Caco-2 (cell line): ENCODE measurements at regions not wholly inside any gene's neighbourhood (a gene's known extent, or its start where the extent isn't known, plus 50 kb on each side); places are given as distances from the start of the nearest gene placed in this dataset.

ENCODE experiments used
- BruUV-seq: library from RNA; stranded (reverse); fragments of 400-500 nt; replicated peaks from 2 replicates; lab custom pipeline; 2021; lab: Mats Ljungman, UMichigan
- CTCF ChIA-PET: fragments of 300-600 bp; sonication (Branson Sonifier 250); formaldehyde crosslinking; loops from one replicate; lab custom pipeline; 2022; ENCODE audit warnings: antibody characterized with exemption; lab: Charles Lee
- POLR2A ChIA-PET: fragments of 300-600 bp; sonication (Branson Sonifier 250); formaldehyde crosslinking; loops from one replicate; lab custom pipeline; 2022; ENCODE audit warnings: antibody characterized with exemption; lab: Charles Lee
- DNase-seq, 2 experiments: peaks; one replicate each; pipeline versions ENCODE4 v3.0.0 to v3.0.0-alpha.2; 2020 to 2022
- H3K27me3 ChIP-seq: replicated peaks from 2 replicates; pipeline ENCODE4 v1.6.0; 2011; ENCODE audit warnings: low read length; ENCODE audit not compliant: control insufficient read depth, insufficient read depth
- H3K36me3 ChIP-seq: 2 replicates; pipeline ENCODE4 v1.5.1; 2011; ENCODE audit warnings: low read length; ENCODE audit not compliant: control insufficient read depth, insufficient read depth
- H3K4me1 ChIP-seq: fragments of 250-450 bp; sonication (Bioruptor Pico); 2 replicates; pipeline ENCODE4 v1.5.1; 2020; ENCODE audit warnings: mild to moderate bottlenecking
- H3K4me3 ChIP-seq: 2 replicates; pipeline ENCODE4 v1.5.1; 2011; ENCODE audit warnings: low read depth, mild to moderate bottlenecking, control low read depth, low read length
- H3K9me3 ChIP-seq: fragments of 250-450 bp; sonication (Bioruptor Pico); 2 replicates; pipeline ENCODE4 v1.5.1; 2020; ENCODE audit warnings: mild to moderate bottlenecking, moderate library complexity
- H3K27ac Mint-ChIP-seq: one replicate; pipeline ENCODE4 v1.8.0; 2022; ENCODE audit warnings: mixed read lengths; ENCODE audit not compliant: unreplicated experiment
- H3K27me3 Mint-ChIP-seq: one replicate; pipeline ENCODE4 v1.8.0; 2022; ENCODE audit warnings: mixed read lengths; ENCODE audit not compliant: insufficient read depth, unreplicated experiment
- H3K36me3 Mint-ChIP-seq: one replicate; pipeline ENCODE4 v1.8.0; 2022; ENCODE audit warnings: mild to moderate bottlenecking, mixed read lengths; ENCODE audit not compliant: insufficient read depth, unreplicated experiment
- H3K4me1 Mint-ChIP-seq: one replicate; pipeline ENCODE4 v1.8.0; 2022; ENCODE audit warnings: low read depth, mixed read lengths; ENCODE audit not compliant: unreplicated experiment
- H3K4me3 Mint-ChIP-seq: one replicate; pipeline ENCODE4 v1.8.0; 2022; ENCODE audit warnings: mild to moderate bottlenecking, moderate library complexity, mixed read lengths; ENCODE audit not compliant: unreplicated experiment
- H3K9me3 Mint-ChIP-seq: one replicate; pipeline ENCODE4 v1.8.0; 2022; ENCODE audit warnings: mixed read lengths; ENCODE audit not compliant: unreplicated experiment
- intact Hi-C: fragments of 100-400 bp; cut with micrococcal nuclease; formaldehyde crosslinking; loops from one replicate; pipeline ENCODE4 v1.10.0; 2022; ENCODE audit not compliant: unreplicated experiment
- TF ChIP-seq, protein P1 (sequence below), 2 experiments: fragments of 200-600 bp in 1 of 2; IDR thresholded peaks; 1 replicate in 1 of 2; 2 replicates in 1 of 2; pipeline versions ENCODE4 v1.5.1 to v1.8.0; 2011 to 2022; ENCODE audit warnings: antibody characterized with exemption in 1 of 2, control low read depth in 1 of 2, inconsistent platforms in 1 of 2, low read depth in 1 of 2, low read length in 1 of 2, mild to moderate bottlenecking in 1 of 2, moderate library complexity in 1 of 2; ENCODE audit not compliant: insufficient read depth in 1 of 2, severe bottlenecking in 1 of 2, unreplicated experiment in 1 of 2

- Histone ChIP-seq H3K36me3 (no peaks in the 10 kb centered on the region), H3K9me3 (no peaks in the 10 kb centered on the region), H3K4me3 (no peak overlapping the region), H3K27me3 (no peaks in the 10 kb centered on the region), H3K4me1 (no peaks in the 10 kb centered on the region)
- intact Hi-C loops: no loop called here
- ChIA-PET CTCF (no interaction called here), POLR2A (no interaction called here)
- H3K36me3 Mint-ChIP-seq: no peaks in the 10 kb centered on the region
- H3K27ac Mint-ChIP-seq: no peak overlapping the region
- TF ChIP-seq, protein P1, sequence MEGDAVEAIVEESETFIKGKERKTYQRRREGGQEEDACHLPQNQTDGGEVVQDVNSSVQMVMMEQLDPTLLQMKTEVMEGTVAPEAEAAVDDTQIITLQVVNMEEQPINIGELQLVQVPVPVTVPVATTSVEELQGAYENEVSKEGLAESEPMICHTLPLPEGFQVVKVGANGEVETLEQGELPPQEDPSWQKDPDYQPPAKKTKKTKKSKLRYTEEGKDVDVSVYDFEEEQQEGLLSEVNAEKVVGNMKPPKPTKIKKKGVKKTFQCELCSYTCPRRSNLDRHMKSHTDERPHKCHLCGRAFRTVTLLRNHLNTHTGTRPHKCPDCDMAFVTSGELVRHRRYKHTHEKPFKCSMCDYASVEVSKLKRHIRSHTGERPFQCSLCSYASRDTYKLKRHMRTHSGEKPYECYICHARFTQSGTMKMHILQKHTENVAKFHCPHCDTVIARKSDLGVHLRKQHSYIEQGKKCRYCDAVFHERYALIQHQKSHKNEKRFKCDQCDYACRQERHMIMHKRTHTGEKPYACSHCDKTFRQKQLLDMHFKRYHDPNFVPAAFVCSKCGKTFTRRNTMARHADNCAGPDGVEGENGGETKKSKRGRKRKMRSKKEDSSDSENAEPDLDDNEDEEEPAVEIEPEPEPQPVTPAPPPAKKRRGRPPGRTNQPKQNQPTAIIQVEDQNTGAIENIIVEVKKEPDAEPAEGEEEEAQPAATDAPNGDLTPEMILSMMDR (IDR thresholded peaks at IDR 0.05; ENCODE audit: insufficient read depth in 1 of 2, low read depth in 1 of 2, low read length in 1 of 2, severe bottlenecking in 1 of 2, unreplicated experiment in 1 of 2): no peak
- H3K4me3 Mint-ChIP-seq: no peak overlapping the region
- H3K4me1 Mint-ChIP-seq: no peaks in the 10 kb centered on the region
- no TSS peak for BruUV-seq
- peaks cover 47% of the 10 kb centered on the region for H3K9me3 Mint-ChIP-seq
- no peaks in the 10 kb centered on the region for H3K27me3 Mint-ChIP-seq
- no peak for DNase-seq
Observed at GRCh38 chr7:68936471-68937035, 661.7 kb upstream of the AUTS2 start.

DNA sequence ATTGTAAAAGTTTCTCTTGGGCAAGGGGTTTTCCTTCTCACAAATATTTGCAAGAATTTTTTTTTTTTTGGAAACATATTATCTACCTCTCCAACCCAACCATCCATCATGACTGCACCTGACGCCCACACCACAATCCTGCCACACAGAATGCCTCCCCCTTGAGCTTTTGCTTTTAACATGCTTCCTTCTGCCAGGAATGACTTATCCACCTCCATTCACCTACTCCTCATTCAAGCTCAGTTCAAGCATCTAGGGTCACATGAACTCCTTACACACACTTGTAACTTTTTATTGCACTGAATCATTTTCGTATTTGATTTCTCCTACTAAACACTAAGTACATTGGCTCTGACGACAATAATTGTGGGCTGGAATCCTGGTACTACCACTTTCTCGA, 660.1 kb upstream of the AUTS2 start:
- H3K27me3 Mint-ChIP-seq: no peaks in the 10 kb centered on the region
- DNase-seq: no peak
- H3K36me3 Mint-ChIP-seq: no peaks in the 10 kb centered on the region
- Histone ChIP-seq H3K27me3 (no peaks in the 10 kb centered on the region), H3K9me3 (no peaks in the 10 kb centered on the region), H3K4me3 (no peak overlapping the region), H3K4me1 (no peaks in the 10 kb centered on the region), H3K36me3 (no peaks in the 10 kb centered on the region)
- no peaks in the 10 kb centered on the region for H3K4me1 Mint-ChIP-seq
- TF ChIP-seq, protein P1 (IDR thresholded peaks at IDR 0.05; ENCODE audit: insufficient read depth in 1 of 2, low read depth in 1 of 2, low read length in 1 of 2, severe bottlenecking in 1 of 2, unreplicated experiment in 1 of 2): no peak
- no TSS peak for BruUV-seq
- peaks cover 43% of the 10 kb centered on the region for H3K9me3 Mint-ChIP-seq
- no peak overlapping the region for H3K4me3 Mint-ChIP-seq
- intact Hi-C loops: no loop called here
- ChIA-PET POLR2A (no interaction called here), CTCF (no interaction called here)
- no peak overlapping the region for H3K27ac Mint-ChIP-seq

GRCh38 chr7:68943786-68944185, 654.5 kb upstream of the AUTS2 start:
- TF ChIP-seq, protein P1 (IDR thresholded peaks at IDR 0.05; ENCODE audit: insufficient read depth in 1 of 2, low read depth in 1 of 2, low read length in 1 of 2, severe bottlenecking in 1 of 2, unreplicated experiment in 1 of 2): no peak

More at GRCh38 chr7:68943786-68944185, 654.5 kb upstream of the AUTS2 start:
- intact Hi-C loops: no loop called here
- no peaks in the 10 kb centered on the region for H3K27me3 ChIP-seq
- Mint-ChIP-seq H3K4me3 (no peak overlapping the region), H3K27me3 (no peaks in the 10 kb centered on the region), H3K4me1 (no peaks in the 10 kb centered on the region), H3K27ac (no peak overlapping the region), H3K36me3 (no peaks in the 10 kb centered on the region), H3K9me3 (peaks cover 49% of the 10 kb centered on the region)
- H3K9me3 ChIP-seq: no peaks in the 10 kb centered on the region
- H3K36me3 ChIP-seq: no peaks in the 10 kb centered on the region
- H3K4me3 ChIP-seq: no peak overlapping the region
- DNase-seq: no peak
- BruUV-seq: no TSS peak
- ChIA-PET POLR2A (no interaction called here), CTCF (no interaction called here)
- no peaks in the 10 kb centered on the region for H3K4me1 ChIP-seq
